NAMALWA (cell line): ENCODE measurements at regions not wholly inside any gene's neighbourhood (a gene's known extent, or its start where the extent isn't known, plus 50 kb on each side); places are given as distances from the start of the nearest gene placed in this dataset.

Source experiments
- DNase-seq: peaks from one replicate; pipeline ENCODE4 v3.0.0-alpha.2; 2015; ENCODE audit warnings: low spot score

DNA sequence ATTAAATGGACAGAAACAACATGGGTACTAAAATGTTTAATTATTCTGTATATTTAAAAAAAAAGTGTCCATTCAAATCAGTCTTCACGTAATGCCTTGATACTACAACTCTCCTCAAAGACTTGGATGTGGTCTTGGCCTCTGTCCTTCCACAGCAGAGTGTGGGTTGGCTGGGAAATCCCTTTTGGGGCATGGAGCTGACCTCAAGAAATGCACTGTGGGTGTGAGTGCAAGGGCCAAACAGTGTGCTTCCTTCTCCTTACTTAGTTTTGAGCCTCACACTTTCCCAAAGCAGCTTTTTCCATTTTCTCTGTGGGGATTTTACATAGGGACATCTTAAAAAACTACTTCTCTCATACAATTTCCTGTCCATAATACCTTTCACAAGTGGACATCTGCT, 607.4 kb downstream of the EFNB2 start:
- no peak for DNase-seq

DNA sequence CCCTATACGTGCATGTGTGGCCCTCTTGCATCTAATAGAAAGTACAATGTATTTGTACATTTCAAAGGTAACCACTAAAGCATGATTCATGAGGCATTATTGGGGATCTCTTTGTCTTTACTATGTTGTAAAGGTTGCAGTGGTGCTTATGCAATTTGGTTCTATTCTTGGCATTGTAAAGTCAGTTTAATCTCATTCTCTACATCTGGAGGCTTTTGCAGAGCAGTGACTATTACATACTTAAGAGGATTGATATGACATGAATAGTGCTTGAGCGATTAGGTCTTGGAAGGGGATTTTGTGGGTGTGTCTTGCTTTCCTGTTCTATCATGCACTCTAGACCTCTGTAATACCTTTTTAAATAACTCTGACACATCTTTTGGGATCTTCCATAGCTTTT, 610.0 kb downstream of the EFNB2 start:
- DNase-seq: no peak

DNA sequence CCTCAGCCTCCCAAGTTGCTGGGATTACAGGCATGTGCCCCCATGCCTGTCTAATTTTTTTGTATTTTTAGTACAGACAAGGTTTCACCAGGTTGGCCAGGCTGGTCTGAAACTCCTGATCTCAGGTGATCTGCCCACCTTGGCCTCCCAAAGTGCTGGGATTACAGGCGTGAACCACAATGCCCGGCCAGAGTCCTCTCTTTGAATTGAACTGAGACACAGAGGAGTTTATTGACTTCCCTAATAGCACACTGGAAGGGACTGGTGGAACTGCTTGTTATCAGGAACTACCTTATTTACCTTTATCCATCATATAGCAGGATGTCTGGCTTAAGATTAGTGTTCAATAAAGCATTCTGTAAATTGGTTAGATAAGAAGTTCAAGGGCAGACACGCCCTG, 613.8 kb downstream of the EFNB2 start:
- DNase-seq: no peak

DNA sequence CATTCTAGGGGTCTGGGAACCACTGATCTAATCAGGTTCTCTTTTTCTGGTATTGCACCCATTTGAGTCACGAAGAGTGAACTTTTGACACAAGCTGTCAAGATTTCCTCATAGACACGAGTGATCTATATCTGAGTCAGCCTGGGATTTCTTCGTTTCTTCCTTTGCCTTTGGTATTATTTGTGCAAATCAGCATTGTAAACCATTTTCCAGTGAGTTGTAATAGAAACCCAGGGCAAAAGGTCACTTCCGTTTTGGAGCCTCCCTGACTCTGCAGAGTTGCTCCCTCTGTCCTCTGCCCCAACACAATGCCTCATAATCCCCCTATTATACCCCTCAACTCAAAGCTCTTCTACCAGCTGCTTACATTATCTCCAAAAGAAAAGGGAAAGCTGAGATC, 615.1 kb downstream of the EFNB2 start:
- no peak for DNase-seq

DNA sequence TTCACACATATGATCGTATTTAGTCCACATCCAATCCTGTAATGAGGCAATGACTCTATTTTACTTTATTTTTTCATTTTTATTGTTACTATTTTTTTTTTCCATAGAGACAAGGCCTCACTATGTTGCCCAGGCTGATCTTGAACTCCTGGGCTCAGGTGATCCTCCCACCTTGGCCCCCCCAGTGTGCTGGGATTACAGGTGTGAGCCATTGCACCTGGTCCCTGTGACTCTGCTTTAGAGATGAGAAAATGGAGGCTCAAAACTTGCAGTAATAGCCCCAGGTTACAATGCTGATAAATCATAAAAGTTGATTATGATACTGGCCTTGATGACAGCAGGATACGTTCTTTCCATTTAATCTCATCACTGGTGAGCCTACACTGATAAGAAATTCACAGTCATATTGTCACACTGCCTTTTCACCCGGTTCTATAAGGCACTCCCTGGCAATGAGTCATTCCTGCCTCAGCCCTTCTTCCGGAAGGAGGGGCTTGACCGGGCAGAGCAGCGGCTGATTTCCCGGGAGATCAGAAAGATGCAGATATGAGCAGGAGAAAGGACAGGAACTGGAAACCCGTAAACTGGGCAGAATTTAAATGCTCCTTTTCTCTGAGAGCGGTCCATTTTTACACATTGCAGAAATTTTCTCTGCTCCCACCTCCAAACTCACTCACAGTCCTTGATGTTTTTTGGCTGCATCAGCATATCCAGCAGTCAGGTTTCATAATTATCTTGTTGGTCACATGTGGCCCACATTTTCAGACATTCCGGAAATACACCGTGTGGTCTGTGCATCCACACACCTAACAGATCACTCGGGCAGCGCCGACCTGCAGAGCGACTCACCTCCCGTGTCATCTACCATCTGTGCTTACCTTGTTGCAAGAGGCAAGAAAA, 616.4 kb downstream of the EFNB2 start:
- no peak for DNase-seq

DNA sequence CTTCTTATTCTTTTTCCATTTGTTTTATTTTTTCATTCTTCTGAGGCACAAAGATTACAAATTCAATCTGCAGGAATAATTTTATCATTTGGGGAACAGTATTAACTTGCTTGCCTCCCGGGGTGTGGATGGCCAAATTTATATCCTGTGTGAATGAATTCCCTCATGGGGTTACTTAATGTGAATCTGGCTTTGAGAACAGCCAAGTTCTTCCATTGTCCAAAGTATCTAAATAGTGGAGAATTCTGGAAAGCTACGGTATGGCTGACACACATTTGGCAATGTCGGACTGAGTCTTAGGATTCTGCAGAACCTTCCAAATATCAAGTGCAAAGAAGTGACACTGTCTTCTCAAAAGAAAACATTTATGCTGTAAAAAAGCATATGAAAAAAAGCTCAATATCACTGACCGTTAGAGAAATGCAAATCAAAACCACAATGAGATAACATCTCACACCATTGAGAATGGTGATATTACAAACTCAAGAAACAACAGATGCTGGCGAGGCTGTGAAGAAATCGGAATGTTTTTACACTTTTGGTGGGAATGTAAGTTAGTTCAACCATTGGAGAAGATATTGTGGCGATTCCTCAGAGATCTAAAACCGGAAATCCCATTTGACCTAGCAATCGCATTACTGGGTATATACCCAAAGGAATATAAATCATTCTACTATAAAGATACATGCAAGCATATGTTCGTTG, 620.2 kb downstream of the EFNB2 start:
- no peak for DNase-seq

DNA sequence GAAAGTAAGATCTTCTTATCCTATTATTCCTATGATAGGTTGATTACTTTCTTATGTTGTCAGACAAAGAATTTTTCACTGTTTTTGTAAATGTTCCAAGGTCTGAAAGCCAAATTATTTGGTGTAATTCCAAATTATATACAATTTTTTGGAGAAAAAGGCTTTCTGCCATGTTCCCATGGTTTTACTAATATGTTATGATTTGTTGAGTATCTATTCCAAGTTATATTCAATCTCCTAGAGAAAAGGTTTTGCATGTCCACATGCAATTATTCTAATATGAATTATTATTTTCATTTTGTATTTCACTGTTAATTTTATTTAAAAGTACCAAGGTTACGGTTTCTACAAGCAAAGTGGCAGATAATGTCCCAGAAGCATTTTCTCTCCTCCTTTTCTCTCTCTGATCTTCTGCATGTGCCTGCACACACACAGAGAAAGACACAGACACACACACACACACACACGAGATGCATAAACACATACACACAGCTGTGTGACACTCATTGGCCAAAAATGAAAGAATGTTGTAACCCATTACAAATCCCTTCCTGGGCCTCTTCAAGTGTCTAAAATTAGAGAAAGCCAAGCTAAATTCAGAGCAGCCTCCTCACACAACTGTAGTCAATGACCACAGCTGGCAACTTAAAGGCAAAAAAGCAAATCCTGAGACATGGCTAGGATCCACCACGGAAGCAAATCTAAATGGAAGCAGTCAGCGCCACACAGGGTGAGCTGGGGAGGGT, 621.0 kb downstream of the EFNB2 start:
- DNase-seq: no peak

DNA sequence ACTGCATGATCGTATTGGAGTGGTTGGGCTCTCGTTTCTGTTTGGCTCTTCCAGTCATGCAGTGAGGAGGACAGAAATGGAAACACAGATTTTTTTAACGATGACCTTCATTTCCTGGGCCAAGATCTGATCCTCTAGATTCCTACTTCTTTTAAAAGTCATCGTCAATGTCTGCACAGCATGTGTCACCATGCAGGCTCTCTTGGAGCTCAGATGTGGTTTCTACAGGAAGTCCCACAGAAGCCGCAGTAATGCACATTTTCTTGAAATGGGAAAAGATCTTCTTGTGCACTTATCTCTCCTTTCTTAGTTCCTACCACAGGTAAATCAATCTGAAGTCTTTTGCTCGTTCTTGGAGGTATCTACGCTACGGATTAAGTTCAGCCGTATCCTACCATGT, 626.9 kb downstream of the EFNB2 start:
- DNase-seq: no peak

DNA sequence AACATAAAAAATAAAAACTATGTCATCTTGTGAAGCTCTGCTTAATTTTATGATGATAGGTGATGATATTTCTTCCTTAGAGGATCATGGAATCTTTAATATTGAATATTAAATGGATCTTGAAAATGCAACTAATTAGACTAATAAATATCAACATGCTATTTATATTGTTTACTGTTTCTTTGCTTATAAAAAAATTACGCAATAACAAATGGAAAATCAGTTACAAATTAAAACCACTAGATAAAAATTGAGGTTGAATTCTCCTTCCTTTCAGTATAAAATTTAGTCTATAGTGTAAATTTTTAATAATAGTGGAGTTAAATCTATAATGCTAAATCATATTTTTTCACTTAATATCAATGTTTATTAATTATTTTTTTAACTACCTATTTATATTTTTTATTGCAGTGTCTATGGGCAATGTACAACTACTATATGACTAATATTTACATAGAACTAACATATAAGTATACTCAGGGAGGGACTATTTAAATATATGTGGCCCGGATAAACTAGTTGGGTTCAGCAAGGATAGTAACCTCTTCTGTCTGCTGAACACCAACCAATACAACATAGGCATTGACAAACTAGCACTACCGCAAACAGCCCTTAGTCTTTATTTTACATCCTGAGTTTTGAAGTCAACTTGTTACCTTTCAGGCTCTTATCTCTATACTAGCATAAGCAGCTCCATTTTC, 628.0 kb downstream of the EFNB2 start:
- no peak for DNase-seq

DNA sequence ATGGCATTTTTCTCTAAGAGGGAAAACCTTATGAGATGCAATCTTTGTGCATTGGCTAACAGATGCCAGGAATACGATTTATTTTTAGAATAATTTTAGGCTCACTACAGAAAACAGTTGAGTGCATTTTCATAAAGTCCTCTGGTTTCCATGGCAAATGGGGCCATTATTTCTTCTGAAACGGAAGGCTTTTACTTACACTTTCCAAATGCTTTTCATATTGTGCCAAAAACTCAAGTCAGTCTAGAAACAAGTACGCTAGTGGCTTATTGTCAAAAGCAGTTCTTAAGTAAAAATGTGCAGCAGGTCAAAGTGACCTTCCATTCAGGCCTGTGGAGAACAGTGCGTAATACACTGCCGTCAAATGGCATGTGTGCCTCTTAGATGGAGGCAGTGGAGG, 628.7 kb downstream of the EFNB2 start:
- DNase-seq: no peak

DNA sequence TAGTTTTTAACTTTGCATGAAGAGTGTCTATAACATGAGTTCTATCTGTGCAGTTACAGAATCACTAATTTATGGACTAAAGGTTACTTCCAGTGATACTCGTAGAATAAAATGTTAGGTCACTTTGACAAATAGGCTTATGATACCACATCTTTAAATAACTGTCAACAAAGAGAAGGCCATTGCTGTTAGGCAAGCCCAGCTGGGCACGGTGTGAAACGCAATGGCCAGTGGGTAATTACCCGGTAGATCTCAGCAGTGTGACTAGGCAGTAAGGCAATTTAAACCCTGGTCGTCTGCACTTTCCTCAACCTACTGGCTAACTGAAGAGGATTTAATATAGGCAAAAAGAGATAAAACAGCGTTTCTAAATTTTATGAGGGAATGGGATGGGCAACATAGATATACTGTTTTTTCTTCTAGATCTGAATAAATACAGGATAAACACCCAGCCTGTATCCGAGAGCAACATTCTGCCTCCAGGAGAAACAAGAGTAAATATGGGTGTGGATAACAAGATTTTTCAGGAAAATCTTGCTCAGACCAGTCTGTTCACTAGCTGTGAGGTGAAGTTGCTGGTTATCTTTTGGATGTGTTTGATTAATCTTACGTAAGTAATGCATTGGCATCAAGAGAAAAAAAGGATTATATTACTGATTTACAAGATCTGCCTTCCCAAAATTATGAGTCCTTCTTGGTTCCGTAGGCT, 631.3 kb downstream of the EFNB2 start:
- no peak for DNase-seq

DNA sequence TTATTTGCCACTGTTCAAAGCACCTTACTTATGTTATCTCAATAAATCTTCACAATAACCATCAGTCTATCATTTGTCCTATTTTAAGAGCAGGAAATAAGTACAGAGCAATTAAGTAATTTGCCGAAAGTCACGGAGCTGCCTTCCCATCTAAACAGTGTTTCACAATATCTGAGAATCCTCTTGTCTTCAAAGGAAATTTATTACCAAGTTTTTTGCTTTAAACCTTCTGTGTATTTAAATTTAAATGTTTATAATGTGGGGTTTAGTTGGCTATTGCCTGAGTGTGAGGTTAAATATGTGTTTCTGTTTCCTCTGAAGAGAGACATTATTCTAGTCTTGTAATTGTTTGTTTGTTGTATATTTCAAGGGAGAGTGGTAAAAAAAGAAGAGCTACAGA, 633.1 kb downstream of the EFNB2 start:
- no peak for DNase-seq

DNA sequence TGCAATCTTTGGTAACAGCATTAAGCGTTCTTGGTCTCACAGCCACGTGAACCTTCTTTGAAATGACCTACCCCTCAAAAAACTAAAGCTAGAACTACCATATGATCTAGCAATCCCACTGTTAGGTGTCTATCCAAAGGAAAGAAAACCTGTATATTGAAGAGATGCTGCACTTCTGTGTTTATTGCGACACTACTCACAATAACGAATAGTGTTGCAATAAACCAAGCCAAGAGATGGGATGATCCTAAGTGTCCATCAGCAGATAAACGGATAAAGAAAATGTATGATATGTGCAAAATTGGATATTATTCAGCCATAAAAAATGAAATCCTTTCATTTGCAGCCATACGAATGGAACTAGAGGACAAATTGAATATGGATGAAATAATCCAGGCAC, 637.9 kb downstream of the EFNB2 start:
- DNase-seq: no peak

DNA sequence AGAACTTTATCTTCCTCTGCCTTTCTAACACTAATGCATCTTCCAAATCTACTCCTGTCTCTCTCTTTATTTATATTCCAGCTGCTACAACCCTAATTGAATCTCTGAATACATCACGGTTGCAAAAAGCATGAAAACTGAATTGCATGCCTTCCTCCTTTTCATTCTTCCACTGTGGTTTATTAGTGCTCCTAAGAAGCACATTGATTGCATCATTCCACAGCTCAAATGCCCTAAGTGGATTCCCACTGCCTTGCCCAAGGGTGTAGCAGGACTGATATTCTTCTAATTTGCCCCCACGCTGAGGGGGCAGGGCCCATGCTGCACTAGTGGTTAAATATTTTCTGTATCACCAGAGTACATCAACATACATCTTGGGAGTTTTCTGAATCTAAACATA, 640.8 kb downstream of the EFNB2 start:
- no peak for DNase-seq

DNA sequence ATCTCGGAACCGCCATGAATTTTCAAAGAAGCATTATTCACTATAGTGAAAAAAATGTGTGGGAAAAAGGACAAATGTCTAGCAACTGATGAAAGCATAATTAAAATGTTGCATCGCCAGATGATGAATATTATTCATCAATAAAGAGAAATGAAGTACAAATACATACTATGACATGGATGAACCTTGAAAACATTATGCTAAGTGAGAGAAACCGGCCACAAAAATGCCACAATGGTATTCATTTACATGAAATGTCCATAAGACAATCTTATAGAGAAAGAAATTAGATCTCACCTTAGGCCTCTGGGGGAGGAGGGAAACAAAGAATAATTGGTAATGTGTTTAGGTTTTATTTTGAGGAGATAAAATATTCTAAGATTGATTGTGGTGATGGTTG, 645.0 kb downstream of the EFNB2 start:
- DNase-seq: no peak

DNA sequence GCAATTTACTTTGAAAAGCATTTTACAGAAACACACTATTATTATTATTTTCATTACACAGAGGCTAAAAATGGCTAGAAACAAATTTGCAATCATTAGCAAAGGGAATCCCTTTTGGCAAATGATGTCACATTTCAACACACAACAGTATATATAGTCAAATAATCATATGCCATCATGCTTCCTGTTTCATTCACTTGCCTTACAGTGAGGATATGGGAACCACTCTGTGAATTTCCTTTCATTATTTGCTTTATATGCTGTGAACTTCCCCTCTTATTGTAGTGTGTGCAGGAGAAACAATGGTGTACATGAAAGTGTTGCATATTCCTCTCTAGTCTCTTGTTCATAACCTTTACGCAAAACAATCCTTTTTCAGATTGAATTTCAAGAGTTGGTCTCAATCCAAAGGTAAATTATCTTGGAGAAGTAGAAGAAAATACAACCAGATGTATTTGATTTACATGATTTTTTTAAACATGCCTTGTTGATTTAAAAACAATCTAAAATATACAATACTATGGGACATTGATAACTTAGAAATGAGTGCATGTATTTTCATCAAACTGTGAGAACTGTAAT, 657.3 kb downstream of the EFNB2 start:
- DNase-seq: no peak

DNA sequence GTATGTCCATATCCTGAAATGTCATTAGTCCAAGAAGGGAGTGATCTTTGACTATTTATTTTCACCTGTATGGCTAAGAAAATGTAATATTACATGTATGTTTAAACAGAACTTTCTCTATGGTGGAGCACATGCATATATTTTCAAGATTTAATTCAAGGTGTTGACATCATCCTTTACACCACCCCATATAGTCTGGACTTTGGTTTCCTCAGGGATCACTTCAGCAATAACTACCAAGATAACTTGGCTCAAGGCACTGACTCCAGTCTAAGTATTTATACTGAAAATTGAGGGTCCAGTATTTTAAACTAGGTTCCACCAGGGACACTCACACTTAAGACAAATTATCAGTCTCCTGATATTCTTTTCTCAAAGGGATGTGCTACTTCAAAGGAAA, 660.6 kb downstream of the EFNB2 start:
- DNase-seq: no peak

DNA sequence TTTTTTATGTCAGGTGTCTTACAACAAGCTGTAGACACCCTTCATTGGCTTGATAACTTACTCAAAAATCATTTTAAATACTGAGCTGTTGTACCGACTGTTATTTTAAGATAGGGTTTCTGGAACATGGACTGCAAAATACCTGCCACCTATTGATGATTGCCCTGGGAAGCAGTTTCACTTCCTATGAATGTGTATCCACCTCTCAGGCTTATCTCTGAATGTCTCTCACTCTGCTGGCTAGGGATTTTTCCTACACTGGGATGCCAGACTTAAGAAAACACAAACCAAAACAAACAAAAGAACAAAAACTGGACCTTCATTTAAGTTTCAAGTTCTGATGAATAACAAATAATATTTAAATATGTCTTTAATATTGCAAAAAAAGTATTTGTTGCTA, 663.7 kb downstream of the EFNB2 start:
- DNase-seq: no peak

DNA sequence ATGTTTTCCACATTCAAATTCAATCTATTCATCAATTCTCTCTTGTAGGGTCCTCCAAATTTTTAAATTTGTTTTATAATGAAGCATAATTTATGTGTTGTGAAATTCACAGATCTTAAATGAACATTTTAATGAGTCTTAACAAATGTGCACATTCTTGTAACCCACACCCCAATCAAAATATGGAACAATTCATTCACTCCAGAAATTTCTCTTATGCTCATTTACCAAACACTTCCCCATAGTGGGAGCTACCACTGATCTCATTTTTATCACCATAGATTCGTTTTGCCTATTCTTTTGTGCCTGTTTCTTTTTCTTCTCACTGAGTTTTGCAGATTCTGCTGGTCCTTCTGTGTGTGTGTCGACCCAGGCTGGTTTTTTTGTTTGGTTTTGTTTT, 664.1 kb downstream of the EFNB2 start:
- no peak for DNase-seq

DNA sequence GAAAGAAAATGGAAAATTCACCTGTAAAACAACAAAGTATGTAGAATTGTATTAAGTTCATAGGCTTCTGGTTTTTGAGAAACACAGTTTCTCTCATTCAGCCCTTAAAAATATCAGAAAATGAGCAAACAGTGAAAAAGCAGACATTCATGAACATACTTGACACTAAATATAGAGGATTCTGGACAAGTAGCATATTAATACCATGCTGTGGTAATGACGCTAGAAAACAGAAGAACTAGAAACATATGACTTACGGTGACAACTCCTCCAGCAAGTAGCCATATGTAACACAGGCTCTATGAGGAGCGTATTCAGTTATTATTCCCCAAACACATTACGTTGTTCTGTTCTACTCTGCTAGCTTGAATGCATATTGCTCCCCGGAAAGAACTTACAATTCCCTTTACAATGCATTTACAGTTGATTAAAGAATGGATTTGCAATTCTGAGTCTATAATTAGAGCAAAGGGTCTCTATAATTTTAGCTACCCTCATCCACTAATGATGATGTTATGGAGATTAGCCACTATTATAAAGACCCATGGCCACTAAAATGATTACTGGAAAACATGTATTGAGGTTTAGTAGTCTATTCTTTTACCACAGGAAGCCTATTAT, 672.1 kb downstream of the EFNB2 start:
- DNase-seq: no peak

DNA sequence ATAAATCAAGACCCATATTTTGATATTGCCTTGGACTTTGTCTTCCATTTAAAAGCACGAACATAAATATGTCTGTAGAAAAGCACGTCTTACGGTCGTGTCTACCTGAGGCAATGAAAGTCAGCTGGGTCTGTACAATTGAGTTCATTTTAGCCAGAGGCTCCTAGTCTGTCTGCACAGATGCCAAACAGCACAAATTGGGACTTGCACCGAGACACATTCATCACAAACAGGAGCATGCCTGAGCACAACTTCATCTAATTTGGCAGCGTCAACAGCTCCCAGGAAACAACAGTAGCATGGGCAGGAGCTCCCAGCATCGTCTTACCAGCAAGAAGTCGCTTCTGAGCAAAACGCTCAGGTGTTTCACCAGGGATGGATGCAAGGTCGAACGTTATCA, 687.0 kb downstream of the EFNB2 start:
- no peak for DNase-seq
